Lung (tissue), 11 donors: ENCODE measurements at regions not wholly inside any gene's neighbourhood (a gene's known extent, or its start where the extent isn't known, plus 50 kb on each side); places are given as distances from the start of the nearest gene placed in this dataset.

Experiments used
- ATAC-seq: fragments of 200-7000 bp; cut with Tn5 transposase; one replicate; pipeline ENCODE4 v1.9.1; 2020; ENCODE audit warnings: moderate number of reproducible peaks; ENCODE audit not compliant: insufficient read depth, low FRiP score
- DNase-seq, 3 donors: peaks; one replicate each; pipeline ENCODE4 v3.0.0-alpha.2; 2013 to 2017
- H3K27ac ChIP-seq, 2 donors: one replicate each; pipeline ENCODE4 v1.5.1; 2013; ENCODE audit warnings: mild to moderate bottlenecking in 2 of 2, moderate library complexity in 2 of 2, control low read depth in 1 of 2, inconsistent platforms in 1 of 2, low read depth in 1 of 2, low read length in 1 of 2
- H3K27me3 ChIP-seq, 3 donors: one replicate each; pipeline ENCODE4 v1.5.1; 2013; ENCODE audit warnings: low read length in 2 of 3; ENCODE audit not compliant: control insufficient read depth in 3 of 3, insufficient read depth in 3 of 3
- H3K36me3 ChIP-seq, 4 donors: one replicate each; pipeline ENCODE4 v1.5.1; 2013; ENCODE audit warnings: low read length in 4 of 4, mild to moderate bottlenecking in 1 of 4, moderate library complexity in 1 of 4; ENCODE audit not compliant: control insufficient read depth in 4 of 4, insufficient read depth in 4 of 4
- H3K4me1 ChIP-seq, 5 donors: one replicate each; pipeline ENCODE4 v1.5.1; 2013; ENCODE audit warnings: low read length in 5 of 5, mild to moderate bottlenecking in 2 of 5, moderate library complexity in 1 of 5; ENCODE audit not compliant: control insufficient read depth in 5 of 5, insufficient read depth in 5 of 5
- H3K4me3 ChIP-seq: one replicate; pipeline ENCODE4 v1.5.1; 2013; ENCODE audit warnings: mild to moderate bottlenecking, control low read depth, moderate library complexity
- H3K9ac ChIP-seq, 2 donors: one replicate each; pipeline ENCODE4 v1.5.1; 2013; ENCODE audit warnings: low read length in 2 of 2, control low read depth in 1 of 2; ENCODE audit not compliant: insufficient read depth in 1 of 2
- H3K9me3 ChIP-seq, 4 donors: one replicate each; pipeline ENCODE4 v1.5.1; 2013; ENCODE audit warnings: low read length in 3 of 4, mild to moderate bottlenecking in 1 of 4, moderate library complexity in 1 of 4; ENCODE audit not compliant: control insufficient read depth in 4 of 4, insufficient read depth in 3 of 4
- WGBS, 2 donors: extraction: QIAGEN DNeasy Blood & Tissue Kit; methylation state at CpG; one replicate each; pipeline ENCODE4 v1.1.7; 2013; 5-methylcytosine and 5-hydroxymethylcytosine counted together
- TF ChIP-seq, protein P1 (sequence below): IDR thresholded peaks from 2 replicates; pipeline ENCODE4 v1.5.1; 2012; ENCODE audit warnings: mild to moderate bottlenecking; ENCODE audit errors: control extremely low read depth, extremely low read depth
- donor health status: control.
- donor health status: control.
- donor health status: Bipolar disorder and iron deficiency.
- donor health status: healthy.
- donor health status: DM: yes; HTN: yes; CAD: no.

DNA sequence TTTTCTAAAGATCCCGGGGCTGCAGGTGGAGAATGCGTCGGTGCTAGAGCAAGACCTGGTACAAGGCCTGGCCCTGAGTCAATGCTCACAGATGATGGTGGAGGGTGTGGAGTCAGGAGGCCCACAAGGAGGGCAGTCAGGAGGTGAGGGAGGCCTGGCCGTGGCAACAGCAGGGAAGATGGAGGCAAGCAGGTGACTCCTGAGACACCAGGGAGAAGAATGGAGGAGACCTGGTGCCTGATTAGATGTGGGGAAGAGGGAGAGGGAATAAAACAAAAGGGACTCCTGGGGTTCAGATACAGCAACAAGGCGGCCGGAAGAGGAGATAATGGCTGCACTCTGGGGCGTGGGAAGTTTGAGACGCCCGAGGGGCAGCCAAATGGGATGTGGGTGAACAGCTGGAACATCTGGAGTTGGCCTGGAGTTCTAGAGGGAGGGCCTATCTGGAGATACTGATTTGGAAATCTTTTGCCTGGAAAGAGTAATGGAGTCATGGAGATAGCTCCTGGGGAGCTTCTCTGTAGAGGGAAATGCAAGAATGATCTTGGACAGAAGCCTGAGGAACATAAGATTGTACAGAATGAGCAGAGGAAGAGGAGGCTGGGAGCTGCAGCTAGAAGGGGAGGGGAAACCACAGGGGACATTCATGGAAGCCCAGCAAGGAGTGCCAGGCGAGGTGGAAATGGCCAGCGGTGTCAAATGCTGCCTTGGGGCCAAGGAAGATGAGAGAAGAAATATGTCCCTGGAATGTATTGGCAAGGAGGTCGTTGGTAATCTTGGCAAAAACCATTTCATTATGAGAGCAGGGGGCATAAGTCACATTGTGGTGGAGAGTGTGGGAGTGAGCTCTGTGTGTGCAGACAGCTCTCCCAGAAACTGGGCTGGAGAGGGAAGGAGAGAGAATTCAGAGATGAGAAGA, 67.5 kb upstream of the CORO2B start:
- WGBS, 2 donors = 79 to 80% methylated on average over 12 of the region's 12 CpGs
- Histone ChIP-seq H3K9me3 (no peaks in the 10 kb centered on the region), H3K36me3 (no peaks in the 10 kb centered on the region), H3K9ac (no peak overlapping the region), H3K4me1 (peaks cover 0 to 14% (median under 1%) of the 10 kb centered on the region in 5 donors), H3K27ac (peak overlapping the region in 1 of 2 donors; percentile 5), H3K27me3 (no peaks in the 10 kb centered on the region), H3K4me3 (no peak overlapping the region)
- DNase-seq (peak; percentile 42 to 64 (median 48)), ATAC-seq (peak; percentile 58)
- TF ChIP-seq, protein P1, sequence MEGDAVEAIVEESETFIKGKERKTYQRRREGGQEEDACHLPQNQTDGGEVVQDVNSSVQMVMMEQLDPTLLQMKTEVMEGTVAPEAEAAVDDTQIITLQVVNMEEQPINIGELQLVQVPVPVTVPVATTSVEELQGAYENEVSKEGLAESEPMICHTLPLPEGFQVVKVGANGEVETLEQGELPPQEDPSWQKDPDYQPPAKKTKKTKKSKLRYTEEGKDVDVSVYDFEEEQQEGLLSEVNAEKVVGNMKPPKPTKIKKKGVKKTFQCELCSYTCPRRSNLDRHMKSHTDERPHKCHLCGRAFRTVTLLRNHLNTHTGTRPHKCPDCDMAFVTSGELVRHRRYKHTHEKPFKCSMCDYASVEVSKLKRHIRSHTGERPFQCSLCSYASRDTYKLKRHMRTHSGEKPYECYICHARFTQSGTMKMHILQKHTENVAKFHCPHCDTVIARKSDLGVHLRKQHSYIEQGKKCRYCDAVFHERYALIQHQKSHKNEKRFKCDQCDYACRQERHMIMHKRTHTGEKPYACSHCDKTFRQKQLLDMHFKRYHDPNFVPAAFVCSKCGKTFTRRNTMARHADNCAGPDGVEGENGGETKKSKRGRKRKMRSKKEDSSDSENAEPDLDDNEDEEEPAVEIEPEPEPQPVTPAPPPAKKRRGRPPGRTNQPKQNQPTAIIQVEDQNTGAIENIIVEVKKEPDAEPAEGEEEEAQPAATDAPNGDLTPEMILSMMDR = no peak

DNA sequence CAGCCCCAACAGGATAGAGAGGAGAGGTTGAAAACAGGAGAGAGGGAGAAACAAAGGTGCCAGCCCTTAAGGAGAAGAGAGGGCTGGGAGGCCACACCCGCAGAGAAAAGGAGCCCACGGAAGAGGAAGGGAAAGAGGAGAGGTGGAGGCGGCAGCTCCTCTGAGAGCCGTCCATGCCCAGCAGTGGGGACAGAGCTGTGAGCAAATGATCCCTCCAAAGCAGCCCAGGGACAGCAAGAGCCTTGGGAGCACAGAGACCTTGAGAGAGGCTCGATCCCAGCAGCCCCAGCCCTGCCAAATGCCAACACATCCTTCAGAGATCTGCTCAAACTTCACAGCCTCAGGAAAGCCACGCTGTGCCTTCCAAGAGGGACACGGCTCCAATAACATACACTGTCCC, 66.7 kb upstream of the CORO2B start:
- DNase-seq = no peak
- peak overlapping the region in 1 of 2 donors; percentile 4 for H3K27ac ChIP-seq

DNA sequence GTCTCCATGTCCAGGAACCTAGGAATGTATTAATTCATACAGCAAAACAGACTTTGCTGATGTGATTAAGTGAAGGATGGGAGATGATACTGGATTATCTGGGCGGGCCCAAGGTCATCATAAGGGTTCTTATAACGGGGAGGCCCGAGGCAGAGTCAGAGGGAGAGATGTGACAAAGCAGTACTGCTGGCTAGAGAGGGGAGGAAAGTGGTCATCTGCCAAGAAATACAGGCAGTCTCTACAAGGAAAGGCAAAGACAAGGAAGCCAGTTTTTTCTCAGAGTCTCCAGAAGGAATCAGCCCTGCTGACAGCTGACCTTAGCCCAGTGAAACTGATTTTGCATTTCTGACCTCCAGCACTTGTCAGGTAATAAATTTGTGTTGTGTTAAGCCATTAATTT, 66.2 kb upstream of the CORO2B start:
- Histone ChIP-seq H3K27ac (no peak overlapping the region), H3K9me3 (no peaks in the 10 kb centered on the region), H3K4me3 (no peak overlapping the region), H3K36me3 (no peaks in the 10 kb centered on the region), H3K27me3 (no peaks in the 10 kb centered on the region), H3K4me1 (peaks cover 2 to 25% (median 7%) of the 10 kb centered on the region in 5 donors), H3K9ac (no peak overlapping the region)
- DNase-seq (peak in 1 of 3 donors; percentile 43), ATAC-seq (no peak)
- WGBS, 2 donors = 74 to 88% methylated on average over 3 of the region's 3 CpGs
- TF ChIP-seq, protein P1 = no peak

More for the DNA sequence above, 66.7 kb upstream of the CORO2B start:
- Histone ChIP-seq H3K4me3 (no peak overlapping the region), H3K9ac (no peak overlapping the region), H3K4me1 (peaks cover 0 to 20% (median 3%) of the 10 kb centered on the region in 5 donors), H3K36me3 (no peaks in the 10 kb centered on the region), H3K27me3 (no peaks in the 10 kb centered on the region), H3K9me3 (no peaks in the 10 kb centered on the region)
- ATAC-seq = no peak
- TF ChIP-seq, protein P1 = no peak
- 85 to 87% methylated on average over 7 of the region's 7 CpGs for WGBS, 2 donors
